Stimulated activated CD8-positive, alpha-beta memory T cell treated with anti-CD3 and anti-CD28 coated beads, Interleukin-12 subunit alpha, Interleukin-12 subunit beta, amount 100 ng/mL, for 1 hour (primary cell): ENCODE measurements at regions not wholly inside any gene's neighbourhood (a gene's known extent, or its start where the extent isn't known, plus 50 kb on each side); places are given as distances from the start of the nearest gene placed in this dataset.

Experiments
- DNase-seq: peaks from one replicate; pipeline ENCODE4 v3.0.0-alpha.2; 2020; ENCODE audit warnings: low read depth

- DNase-seq: no peak
These were observed 114.5 kb upstream of the GUCY1A1 start for GRCh38 chr4:155552180-155552579.

- no peak for DNase-seq
These were observed 118.5 kb upstream of the GUCY1A1 start for GRCh38 chr4:155548173-155548572.

GRCh38 chr4:155546451-155546850 is 120.2 kb upstream of the GUCY1A1 start:
- no peak for DNase-seq

- no peak for DNase-seq
These were observed 121.2 kb upstream of the GUCY1A1 start for GRCh38 chr4:155545456-155545855.

- no peak for DNase-seq
These were observed 122.1 kb upstream of the GUCY1A1 start for GRCh38 chr4:155544547-155544946.

GRCh38 chr4:155543126-155543765 is 123.4 kb upstream of the GUCY1A1 start:
- DNase-seq: no peak

GRCh38 chr4:155542415-155542814 is 124.2 kb upstream of the GUCY1A1 start:
- no peak for DNase-seq

- no peak for DNase-seq
These were observed 124.9 kb upstream of the GUCY1A1 start for GRCh38 chr4:155541716-155542115.

GRCh38 chr4:155540698-155541097 is 126.0 kb upstream of the GUCY1A1 start:
- DNase-seq: no peak

GRCh38 chr4:155539746-155540145 is 126.9 kb upstream of the GUCY1A1 start:
- no peak for DNase-seq

- DNase-seq: no peak
These were observed 130.7 kb upstream of the GUCY1A1 start for GRCh38 chr4:155535802-155536454.

- DNase-seq: no peak
These were observed 134.1 kb upstream of the GUCY1A1 start for GRCh38 chr4:155532373-155533085.

- no peak for DNase-seq
These were observed 135.8 kb upstream of the GUCY1A1 start for GRCh38 chr4:155530857-155531256.

- no peak for DNase-seq
These were observed 136.4 kb upstream of the GUCY1A1 start for GRCh38 chr4:155530290-155530689.

GRCh38 chr4:155529716-155530115 is 136.9 kb upstream of the GUCY1A1 start:
- no peak for DNase-seq

- DNase-seq: no peak
These were observed 137.4 kb upstream of the GUCY1A1 start for GRCh38 chr4:155529272-155529671.

GRCh38 chr4:155526452-155527169 is 140.0 kb upstream of the GUCY1A1 start:
- DNase-seq: no peak

- no peak for DNase-seq
These were observed 141.7 kb upstream of the GUCY1A1 start for GRCh38 chr4:155524926-155525455.

- DNase-seq: no peak
These were observed 143.3 kb upstream of the GUCY1A1 start for GRCh38 chr4:155523358-155523757.

GRCh38 chr4:155522201-155522600 is 144.4 kb upstream of the GUCY1A1 start:
- DNase-seq: no peak

- DNase-seq: no peak
These were observed 144.6 kb upstream of the MAP9 start for GRCh38 chr4:155521382-155521781.

- DNase-seq: no peak
These were observed 138.8 kb upstream of the MAP9 start for GRCh38 chr4:155515444-155516075.
